AG08396 (cell line): ENCODE measurements at regions not wholly inside any gene's neighbourhood (a gene's known extent, or its start where the extent isn't known, plus 50 kb on each side); places are given as distances from the start of the nearest gene placed in this dataset.
A peak's percentile ranks its signal among the peaks of the same experiment; 100 is the strongest.

Experiments
- DNase-seq: peaks from one replicate; pipeline ENCODE4 v3.0.0; 2012; ENCODE audit warnings: low spot score, mixed read lengths

DNA sequence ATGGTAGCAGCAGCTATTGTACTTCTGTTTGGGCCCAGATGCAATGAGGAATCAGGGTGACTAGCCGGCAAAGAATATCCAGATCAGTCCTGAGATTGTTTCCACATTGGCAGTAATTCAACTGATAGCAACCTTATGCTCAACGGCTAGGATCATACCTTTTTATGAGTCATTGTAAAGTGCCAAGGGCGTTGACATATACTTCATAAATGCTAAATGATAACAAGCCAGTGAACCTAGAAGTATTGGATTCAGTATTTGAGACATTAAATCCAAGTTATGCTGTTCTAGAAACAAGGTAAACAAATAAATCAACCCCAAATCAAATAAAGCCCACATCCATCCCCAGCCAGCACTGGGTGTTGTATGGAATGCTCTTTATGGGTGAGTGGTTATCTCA lies 207.1 kb upstream of the ZFHX3 start:
- DNase-seq = no peak

DNA sequence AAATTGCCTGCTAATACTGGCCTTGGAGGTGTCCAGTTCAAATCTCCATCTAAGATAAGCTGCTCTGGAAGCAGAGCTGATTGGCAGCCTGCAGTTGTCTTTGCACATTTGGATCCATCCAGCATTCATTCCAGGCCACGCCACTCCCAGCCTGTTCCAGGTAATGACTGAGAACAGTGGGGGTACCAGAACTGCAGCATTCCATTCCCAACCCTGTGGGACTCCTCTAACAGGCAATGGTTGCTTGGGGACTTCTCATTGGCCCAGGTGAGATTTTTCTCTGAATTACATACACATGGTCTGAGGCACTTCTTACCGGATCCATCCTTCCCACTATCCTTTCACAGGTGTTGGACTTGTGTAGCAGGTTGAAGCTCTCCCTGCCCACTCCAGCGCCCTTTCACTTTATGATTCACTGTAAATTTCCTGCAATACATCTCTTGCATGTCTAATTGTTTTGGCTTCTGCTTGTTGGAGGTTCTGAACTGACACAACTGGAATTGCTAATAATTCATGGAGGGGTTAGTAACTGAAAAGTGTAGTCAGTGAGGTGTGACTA lies 206.1 kb upstream of the ZFHX3 start:
- DNase-seq = no peak

DNA sequence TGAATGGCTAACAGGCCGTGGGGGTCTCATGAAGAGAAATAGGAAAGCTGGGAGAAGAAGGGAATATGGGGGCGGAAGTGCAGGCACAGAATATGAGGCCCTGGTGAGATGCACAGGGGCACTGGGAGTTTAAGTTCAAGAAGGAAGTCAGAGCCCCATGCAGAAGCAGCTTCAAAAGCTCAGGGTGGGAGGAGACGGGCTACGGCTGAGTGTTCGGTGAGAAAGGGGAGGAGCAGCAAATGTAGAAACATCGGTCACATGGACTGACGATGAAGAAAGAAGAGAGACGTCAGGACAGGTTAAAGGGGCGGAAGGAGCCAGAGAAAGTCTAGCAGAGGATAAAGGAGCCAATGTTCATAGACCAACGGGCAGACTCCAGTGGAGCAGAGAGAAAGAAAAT lies 204.5 kb upstream of the ZFHX3 start:
- DNase-seq = no peak

DNA sequence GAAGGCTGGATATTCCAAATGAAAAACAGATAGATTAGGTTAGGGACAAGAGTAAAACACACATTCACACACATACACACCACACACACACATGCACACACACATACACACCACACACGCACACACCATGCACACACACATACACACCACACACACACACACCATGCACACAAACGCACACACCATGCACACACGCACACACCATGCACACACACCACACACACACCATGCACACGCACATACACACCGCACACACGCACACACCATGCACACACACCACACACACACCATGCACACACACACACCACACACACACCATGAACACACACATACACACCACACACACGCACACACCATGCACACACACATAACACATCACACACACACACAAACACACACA lies 203.7 kb upstream of the ZFHX3 start:
- no peak for DNase-seq

DNA sequence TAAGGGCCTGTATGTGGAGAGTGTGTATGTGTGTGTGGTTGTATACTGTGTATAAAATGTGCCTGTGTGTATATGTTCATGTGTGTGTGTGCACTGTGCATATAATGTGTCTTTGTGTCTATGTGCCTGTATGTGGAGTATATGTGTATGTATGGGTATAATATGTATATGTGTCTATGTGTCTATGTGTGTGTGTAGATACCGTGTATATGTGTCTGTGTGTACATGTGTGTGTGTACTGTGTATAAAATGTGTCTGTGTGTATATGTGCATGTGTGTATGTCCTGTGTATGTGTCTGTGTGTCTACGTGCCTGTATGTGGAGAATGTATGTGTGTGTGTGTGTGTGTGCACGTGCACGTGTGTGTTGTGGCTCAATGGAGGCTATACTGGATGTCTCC lies 200.4 kb upstream of the ZFHX3 start:
- no peak for DNase-seq

DNA sequence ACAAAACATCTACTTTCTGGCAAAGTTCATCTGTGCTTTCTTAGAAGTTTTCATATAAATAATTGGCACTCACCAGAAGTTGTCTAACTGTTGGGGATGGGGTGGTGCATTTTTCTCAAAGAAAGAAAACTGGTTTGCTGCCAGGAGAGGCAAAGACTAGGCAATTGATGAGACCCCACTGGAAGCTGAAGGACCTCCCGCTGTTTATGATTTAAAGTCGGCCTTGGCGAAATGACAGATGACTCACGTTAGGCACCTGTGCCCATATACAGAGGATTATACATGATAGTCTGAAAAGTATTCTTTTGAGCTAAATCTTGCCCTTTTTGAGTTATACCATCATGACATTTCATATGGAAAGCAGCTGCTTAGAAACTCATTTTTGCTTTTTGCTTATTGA lies 193.0 kb upstream of the ZFHX3 start:
- DNase-seq = no peak

DNA sequence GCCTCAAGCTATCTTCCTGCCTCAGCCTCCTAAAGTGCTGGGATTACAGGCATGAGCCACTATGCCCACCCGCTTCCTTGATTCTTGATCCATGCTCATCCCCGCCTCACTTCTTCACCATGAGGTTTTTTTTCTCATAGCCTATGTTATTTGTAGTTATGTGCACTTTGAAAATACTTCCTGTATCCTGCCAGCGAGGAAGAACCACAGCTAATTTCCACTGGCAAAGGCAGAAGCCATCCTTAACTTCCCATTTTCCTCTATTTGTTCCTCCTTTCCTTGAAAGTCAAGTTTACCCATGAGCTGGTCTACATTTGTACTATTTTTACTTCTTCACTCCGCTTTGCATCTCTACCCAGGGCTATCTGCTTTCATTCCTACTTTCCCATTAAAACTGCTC lies 189.7 kb upstream of the ZFHX3 start:
- DNase-seq = no peak

DNA sequence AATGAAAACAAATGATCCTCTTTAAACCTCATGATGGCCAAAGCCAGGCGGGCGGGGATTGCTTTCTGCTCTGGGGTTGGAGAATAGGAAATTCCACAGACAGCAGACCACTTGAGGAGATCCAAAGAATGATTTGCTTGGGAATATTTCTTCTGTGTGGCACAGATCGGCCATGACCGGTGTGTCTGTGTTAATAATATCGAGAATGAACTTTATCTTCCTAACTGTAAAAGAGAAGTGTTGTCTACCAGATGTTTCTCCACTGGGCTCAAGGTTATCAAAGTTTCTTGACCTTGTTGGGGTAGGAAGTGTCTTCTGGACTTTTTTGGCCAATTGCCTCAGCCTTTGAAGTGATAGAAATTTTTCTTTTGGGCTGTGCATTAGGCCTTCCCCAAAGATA lies 186.6 kb upstream of the ZFHX3 start:
- DNase-seq = no peak

DNA sequence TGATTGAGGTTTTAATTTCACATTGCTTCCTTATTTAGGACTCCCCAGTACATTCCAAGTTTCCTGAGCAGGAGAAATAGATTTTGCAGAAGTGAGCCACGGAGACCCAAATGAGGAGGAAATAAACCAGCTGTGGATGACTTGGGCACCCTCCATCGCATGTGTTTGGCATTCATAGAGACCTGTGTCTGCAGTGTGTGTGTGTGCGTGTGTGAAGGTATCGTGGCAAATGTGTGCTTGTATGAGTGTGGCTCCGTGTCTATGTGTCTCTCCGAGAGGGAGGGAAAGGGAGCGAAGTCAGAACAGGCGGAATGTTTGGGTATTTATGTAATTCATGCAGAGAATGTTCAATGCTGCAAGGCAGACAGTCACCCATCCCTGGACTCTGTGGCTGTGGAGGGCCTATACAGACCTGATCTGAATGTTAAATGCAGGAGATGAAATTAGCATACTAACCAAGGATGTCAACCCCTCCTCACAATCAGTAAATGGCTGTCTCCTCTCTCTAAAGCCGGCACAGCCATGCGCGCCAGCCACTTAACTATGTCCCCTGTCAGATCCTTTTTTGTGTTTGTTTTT lies 186.0 kb upstream of the ZFHX3 start:
- no peak for DNase-seq

DNA sequence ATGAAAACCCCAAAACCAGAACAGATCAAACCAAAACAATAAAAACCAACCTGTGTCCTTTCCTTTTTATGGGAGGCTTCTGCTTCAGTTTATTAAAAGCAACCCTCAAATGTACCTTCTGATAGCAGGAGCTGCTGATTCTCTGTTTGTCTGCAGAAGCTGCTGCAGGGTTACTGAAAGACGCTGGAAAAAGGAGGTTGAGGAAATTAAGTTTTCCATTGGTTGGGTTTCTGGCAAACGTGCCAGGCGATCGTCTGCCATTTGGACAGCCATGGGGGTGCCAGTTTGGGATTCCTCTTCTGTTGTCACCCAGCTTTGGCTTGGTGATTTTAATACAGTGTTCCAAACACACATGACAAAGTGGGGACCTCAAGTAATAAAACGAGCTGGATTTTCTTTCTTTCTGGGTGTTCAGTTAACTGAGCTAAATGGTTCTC lies 185.4 kb upstream of the ZFHX3 start:
- DNase-seq = no peak

DNA sequence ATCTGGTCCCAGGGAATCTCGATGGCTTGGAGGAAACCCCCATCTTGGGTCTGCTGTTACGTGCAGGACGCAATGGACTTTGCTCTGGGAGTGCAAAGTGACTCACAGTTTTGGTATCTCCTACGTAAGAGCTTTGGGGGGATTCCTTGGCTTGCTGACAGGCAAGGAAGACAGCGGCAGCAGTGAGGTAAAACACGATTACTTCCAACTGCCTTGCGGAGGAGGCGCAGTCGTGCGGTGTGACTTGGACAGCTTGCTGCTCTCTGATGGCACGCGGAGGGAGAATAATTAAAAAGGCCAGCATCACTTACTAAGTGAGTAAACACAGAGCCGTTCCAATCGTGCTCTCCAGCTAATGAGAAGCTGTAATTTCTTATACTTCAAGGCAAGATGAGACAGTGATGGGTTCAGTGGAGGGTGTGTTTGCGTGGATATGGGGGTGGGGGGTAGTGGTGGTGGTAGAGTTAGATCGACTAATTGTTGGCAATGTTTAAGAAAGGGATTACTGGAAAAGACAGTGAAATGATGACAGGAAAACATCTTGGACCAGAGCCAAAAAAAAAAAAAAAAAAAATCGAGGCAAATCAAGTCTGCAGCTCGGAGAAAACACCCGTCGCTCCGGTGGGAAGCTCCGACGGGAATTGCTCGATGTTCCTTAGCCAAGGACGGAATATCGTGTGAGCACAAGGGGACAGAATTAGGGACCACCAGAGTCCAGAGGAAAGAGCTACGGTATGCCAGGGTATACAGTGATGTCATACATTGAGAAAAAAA lies 184.8 kb upstream of the ZFHX3 start:
- peak; percentile 79 for DNase-seq

DNA sequence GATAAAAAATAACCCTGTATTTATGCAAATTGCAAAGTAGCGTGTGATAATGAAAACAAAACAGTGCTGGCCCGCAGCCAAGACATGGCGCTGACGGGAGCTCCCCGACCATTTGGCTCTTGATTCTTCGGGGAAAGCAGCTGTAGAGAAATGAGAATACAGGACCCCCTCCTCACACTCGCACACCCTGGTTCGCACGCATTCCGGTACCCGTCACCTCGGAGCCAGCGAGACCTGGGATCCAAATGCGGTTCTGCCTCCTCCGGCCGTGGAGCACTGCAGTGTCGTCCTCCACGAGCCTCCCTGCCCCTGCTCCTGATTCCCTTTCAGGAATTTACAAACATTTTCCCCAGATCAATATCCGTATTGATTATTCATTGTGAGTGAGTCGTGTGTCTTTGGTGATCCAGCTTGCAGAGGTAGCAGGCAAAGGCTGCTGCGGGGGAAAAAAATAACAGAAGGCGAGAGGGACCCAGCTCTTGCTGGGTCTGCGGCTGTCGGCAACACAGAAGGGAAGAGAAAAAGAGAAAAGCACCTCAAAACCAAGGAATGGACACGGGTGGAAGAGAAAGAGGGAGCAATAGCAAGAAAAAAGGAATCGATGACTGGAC lies 184.1 kb upstream of the ZFHX3 start:
- no peak for DNase-seq

DNA sequence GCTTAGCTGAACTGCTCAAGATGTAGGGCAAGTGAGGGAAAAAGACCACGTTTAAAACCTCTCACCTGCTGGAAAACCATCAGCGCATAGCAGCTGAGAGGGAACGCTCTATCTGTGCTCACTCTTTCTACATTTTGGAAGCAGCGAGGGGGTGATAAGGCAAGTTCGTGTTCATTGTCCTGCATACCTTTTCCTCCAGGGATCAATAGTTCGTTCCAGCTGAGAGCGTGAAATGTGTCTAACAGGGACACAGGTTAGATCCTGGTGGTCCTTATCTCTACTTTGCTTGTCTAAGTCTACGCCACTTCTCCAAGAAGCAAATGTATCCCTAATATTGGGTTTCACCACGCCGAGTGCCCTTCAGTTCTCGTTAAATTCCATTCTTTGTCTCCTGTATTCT lies 183.5 kb upstream of the ZFHX3 start:
- DNase-seq = no peak

DNA sequence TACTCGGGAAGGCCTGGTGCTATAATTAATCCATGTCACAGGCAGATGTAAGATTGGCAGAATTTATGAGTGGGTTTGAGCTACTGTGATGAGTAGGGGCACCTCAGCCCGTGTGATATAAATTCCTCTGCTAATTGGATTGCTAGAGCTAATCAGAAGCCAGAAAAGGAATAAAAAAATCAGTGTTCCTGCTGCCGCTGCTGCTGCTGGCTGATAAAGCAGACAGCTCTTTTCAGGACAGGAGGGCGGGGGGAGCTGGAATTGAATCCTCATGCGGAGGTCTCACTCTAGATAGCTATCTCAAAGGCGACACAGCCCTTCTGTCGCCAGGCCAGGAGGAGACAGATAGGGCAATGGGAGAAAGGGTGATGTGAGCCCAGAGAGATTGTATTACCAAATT lies 182.7 kb upstream of the ZFHX3 start:
- no peak for DNase-seq

DNA sequence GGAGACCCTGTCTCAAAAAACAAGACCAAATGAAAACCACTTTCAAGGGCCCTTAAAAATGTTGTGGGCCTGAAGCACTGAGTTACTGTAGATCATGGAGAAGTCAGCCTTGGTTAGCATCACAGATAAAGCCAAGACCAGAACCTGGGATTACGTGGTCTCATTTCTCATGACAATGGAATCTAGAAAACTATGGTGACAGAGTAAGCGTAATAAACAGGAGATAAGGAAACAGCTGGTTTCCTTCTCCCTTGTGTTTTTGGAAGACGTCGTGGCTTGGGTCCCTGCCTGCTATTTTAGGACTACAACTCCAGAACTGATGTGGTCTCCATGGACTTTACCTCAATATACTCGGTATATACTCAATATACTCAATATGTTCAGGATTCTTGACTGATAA lies 180.7 kb upstream of the ZFHX3 start:
- DNase-seq = peak; percentile 62

DNA sequence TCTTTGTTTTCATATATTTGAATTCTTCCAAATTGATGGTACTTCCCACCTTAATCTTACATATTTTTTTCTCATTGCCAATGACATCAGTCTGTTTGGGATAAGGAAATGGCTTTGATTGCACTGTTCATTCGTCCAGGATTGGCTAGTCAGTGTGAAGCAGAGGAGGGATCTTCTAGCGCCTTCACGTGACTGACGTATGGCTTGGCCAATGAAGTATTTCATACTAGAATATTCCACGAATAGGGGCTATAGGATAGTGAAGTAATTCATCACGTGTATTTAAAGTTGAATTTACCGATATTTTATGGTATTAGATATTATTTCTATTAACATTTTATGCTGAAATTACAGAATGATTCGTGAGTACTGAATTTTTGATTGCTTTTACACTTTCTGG lies 178.7 kb upstream of the ZFHX3 start:
- no peak for DNase-seq

DNA sequence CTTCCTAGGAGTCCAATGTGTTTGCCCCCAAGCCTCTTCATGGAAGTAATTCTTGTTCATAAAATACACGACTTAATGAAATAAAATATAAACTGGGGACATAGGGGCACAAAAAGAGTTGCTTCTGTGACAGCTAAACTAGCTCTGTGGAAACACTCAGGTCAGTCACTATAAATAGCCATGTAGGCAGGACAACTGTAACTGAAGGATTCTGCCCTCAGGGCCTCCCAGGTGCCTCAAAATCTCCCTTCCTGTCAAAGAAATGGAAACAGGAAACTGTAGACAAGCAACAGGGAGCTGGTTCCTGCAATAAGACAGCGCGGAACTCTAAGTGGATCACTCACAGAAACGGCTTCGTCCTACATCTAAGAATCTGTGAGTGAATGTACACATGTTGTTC lies 178.1 kb upstream of the ZFHX3 start:
- no peak for DNase-seq

DNA sequence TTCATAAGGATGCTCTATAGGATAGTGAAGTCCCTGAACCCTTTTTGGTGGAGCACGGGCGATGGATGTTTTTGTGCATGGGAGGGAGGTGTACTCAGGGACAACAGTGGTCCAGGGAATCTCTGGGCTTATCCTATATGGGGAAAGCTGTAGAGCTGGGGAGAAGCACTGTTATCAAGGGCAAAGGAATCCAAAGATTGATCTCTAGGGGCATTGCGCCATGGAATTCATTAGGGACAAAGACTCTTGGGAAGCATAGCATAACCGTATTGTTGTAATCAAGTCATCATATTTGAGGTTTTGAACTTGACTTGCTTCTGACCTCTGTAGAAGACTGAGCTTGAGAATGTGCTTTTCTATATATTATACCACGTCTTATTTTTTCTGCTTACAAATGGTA lies 172.9 kb upstream of the ZFHX3 start:
- DNase-seq = no peak

DNA sequence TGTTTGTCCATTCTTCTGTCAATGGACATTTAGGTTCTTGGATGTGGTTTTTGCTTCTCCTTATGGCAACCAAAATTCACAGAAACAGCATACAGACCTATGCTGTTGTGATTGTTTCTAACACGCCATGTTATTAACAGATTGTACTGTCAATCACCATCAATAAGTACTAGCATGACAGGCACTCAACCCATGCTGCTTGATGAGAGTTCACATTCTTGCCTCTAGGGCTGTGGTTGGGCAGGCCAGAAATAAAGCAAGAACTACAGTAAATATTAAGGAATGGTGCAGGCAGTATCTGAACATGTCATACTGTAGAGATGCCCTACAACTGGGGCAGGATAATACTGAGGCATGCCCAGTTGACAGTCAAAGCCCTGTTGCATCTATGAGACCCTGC lies 171.2 kb upstream of the ZFHX3 start:
- DNase-seq = no peak

DNA sequence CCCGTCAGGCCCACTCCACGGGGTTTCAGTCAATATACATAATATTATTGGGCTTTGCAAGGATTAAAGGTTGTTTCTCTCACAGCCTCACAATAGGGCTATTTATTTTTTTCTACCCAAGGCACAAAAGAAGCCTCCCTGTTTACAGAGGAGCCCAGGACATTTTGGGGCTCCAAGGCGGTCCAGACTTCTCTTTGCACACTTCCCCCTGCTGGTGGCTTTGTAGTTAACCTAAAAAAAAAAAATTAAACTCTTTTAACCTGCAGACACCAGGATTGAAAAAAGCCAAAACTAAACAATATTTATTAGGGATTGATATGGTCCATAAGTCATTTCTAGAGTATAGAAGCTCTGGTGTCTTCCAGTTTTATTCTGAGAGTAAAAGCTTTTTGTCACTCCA lies 169.7 kb upstream of the ZFHX3 start:
- DNase-seq = no peak

DNA sequence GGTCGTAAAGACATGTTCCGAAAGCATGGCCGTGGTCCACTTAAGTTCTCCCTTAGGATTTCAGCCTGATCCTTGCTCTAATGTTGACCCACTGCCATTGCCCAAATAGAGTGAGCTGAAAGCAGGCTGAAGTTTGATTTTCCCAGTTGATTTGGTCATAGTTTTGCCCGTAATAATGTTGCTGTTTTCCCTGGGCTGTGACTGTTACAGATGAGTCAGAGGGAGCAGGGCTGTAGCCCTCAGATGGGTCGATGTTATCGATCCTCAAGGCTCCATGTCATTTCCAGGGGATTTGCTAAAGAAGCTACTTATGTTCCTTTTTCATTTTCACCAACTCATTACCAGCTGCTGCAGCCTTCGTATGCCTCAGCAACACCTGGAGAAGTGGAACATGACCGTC lies 169.0 kb upstream of the ZFHX3 start:
- no peak for DNase-seq

DNA sequence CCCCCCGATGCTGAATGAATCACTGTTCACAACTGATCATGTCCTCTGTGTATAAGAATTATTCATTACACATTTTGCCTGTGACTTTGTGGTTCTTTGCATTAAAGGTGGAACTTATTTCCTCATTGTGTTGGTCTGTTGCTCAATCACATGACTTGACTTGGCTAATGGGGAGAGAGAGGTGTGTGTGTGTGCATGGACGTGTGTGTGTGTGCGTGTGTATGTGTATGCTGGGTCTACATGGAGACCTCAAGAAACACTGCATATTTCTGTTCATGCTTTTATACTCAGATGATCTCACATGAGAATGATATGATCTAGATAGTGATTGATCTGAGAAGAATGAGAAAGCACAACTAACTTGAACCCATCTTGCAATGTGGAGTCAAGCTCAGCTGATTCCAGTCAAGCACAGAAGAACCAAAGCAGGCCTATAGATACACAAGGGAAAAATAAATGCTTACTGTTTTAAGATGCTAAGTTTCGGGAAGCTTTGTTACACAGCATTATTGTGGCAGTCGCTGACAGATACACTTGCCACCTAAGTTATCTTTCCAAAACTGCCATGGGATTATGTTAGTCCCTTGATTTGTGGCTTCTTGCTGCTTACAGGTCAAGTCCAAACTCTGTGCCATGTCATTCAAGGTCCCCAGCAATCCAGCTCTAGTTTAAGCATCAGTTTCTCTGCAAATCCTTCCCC lies 167.9 kb upstream of the ZFHX3 start:
- DNase-seq = peak; percentile 24
